Type B pancreatic cell (in vitro differentiated cells): ENCODE measurements at regions not wholly inside any gene's neighbourhood (a gene's known extent, or its start where the extent isn't known, plus 50 kb on each side); places are given as distances from the start of the nearest gene placed in this dataset.

Experiments used
- DNase-seq: peaks from one replicate; pipeline ENCODE4 v3.0.0; 2021; ENCODE audit warnings: mixed read lengths; ENCODE audit not compliant: unreplicated experiment; ENCODE audit errors: extremely low spot score
- H3K27ac Mint-ChIP-seq: 2 replicates; pipeline ENCODE4 v1.8.0; 2021; ENCODE audit warnings: mild to moderate bottlenecking, mixed read lengths
- H3K27me3 Mint-ChIP-seq: 2 replicates; pipeline ENCODE4 v1.8.0; 2021; ENCODE audit warnings: mixed read lengths
- H3K36me3 Mint-ChIP-seq: 2 replicates; pipeline ENCODE4 v1.8.0; 2021; ENCODE audit warnings: mixed read lengths
- H3K4me1 Mint-ChIP-seq: one replicate; pipeline ENCODE4 v1.8.0; 2021; ENCODE audit warnings: mixed read lengths; ENCODE audit not compliant: unreplicated experiment
- H3K4me3 Mint-ChIP-seq: 2 replicates; pipeline ENCODE4 v1.8.0; 2021; ENCODE audit warnings: mild to moderate bottlenecking, mixed read lengths
- H3K9me3 Mint-ChIP-seq: 2 replicates; pipeline ENCODE4 v1.8.0; 2021; ENCODE audit warnings: mixed read lengths
- TF ChIP-seq, protein P1 (sequence below): fragments of 200-600 bp; sonication (generic); conservative IDR thresholded peaks from 2 replicates; pipeline ENCODE4 v1.5.0; 2021; ENCODE audit warnings: antibody characterized with exemption, mild to moderate bottlenecking

DNA sequence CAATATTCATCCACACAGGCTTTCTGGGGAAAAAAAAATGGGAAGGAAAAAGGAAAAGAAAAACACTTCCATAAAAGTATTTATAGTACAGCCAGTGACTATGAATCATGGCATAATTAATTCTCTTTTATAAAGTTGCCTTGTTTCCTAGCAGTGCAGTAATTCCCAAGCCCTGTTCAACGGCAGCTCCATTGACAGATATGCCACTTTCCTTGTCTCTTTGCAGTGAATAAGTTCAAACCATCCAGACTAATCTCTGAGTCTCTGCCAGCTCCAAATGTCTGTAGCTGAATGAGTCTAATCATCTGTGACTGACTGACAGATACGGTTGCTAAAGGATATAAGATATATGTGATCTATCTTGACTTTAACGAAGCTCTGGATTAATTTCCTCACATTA lies 52.9 kb upstream of the KCNJ16 start:
- no peak for DNase-seq
- H3K27ac Mint-ChIP-seq = no peak overlapping the region
- TF ChIP-seq, protein P1, sequence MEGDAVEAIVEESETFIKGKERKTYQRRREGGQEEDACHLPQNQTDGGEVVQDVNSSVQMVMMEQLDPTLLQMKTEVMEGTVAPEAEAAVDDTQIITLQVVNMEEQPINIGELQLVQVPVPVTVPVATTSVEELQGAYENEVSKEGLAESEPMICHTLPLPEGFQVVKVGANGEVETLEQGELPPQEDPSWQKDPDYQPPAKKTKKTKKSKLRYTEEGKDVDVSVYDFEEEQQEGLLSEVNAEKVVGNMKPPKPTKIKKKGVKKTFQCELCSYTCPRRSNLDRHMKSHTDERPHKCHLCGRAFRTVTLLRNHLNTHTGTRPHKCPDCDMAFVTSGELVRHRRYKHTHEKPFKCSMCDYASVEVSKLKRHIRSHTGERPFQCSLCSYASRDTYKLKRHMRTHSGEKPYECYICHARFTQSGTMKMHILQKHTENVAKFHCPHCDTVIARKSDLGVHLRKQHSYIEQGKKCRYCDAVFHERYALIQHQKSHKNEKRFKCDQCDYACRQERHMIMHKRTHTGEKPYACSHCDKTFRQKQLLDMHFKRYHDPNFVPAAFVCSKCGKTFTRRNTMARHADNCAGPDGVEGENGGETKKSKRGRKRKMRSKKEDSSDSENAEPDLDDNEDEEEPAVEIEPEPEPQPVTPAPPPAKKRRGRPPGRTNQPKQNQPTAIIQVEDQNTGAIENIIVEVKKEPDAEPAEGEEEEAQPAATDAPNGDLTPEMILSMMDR = no peak
- H3K36me3 Mint-ChIP-seq = no peaks in the 10 kb centered on the region
- no peaks in the 10 kb centered on the region for H3K9me3 Mint-ChIP-seq
- no peaks in the 10 kb centered on the region for H3K4me1 Mint-ChIP-seq
- H3K27me3 Mint-ChIP-seq = no peaks in the 10 kb centered on the region
- H3K4me3 Mint-ChIP-seq = no peak overlapping the region

DNA sequence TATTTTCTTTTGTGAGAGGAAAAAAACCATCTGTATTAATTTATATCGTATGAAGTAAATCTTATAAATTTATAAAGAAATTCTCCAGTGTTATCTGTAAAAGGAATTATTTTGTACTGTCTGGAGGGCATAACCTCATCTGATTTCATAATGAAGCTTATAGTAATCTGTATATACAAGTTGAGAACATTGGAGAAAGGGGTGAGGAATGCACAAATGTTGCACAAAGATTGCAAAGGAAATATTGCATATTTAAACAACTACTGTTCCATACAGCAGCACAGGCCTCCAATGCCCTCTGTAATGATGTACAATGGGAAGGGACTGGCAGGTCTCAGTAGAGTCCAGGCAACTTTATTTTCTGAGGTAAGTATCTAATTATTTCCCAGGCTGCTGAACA lies 50.8 kb upstream of the KCNJ16 start:
- TF ChIP-seq, protein P1 = no peak
- Mint-ChIP-seq H3K36me3 (no peaks in the 10 kb centered on the region), H3K27me3 (no peaks in the 10 kb centered on the region), H3K27ac (no peak overlapping the region), H3K9me3 (peaks cover 10% of the 10 kb centered on the region), H3K4me1 (no peaks in the 10 kb centered on the region), H3K4me3 (no peak overlapping the region)
- no peak for DNase-seq
